ENCODE measurements at regions not wholly inside any gene's neighbourhood (a gene's known extent, or its start where the extent isn't known, plus 50 kb on each side); places are given as distances from the start of the nearest gene placed in this dataset.

GRCh38 chrX:39248330-39248729 lies 447.1 kb downstream of the MID1IP1 start:
- H3K9me3 Mint-ChIP-seq = no peaks in the 10 kb centered on the region
- DNase-seq = no peak
- no peaks in the 10 kb centered on the region for H3K4me1 Mint-ChIP-seq (ENCODE audit: low read depth)
- H3K4me3 Mint-ChIP-seq = no peak overlapping the region
- no peaks in the 10 kb centered on the region; the same call in 1 of the 2 replicates for H3K27me3 Mint-ChIP-seq (ENCODE audit: insufficient read depth)
- H3K36me3 Mint-ChIP-seq (ENCODE audit: low read depth) = no peaks in the 10 kb centered on the region
- TF ChIP-seq CTCF (IDR thresholded peaks at IDR 0.05) = no peak
- no peak overlapping the region for H3K27ac Mint-ChIP-seq

- H3K9me3 Mint-ChIP-seq = no peaks in the 10 kb centered on the region
- no peaks in the 10 kb centered on the region for H3K36me3 Mint-ChIP-seq (ENCODE audit: low read depth)
- DNase-seq = no peak
- TF ChIP-seq CTCF (IDR thresholded peaks at IDR 0.05) = no peak
- no peak overlapping the region for H3K27ac Mint-ChIP-seq
- H3K4me3 Mint-ChIP-seq = no peak overlapping the region
- no peaks in the 10 kb centered on the region for H3K4me1 Mint-ChIP-seq (ENCODE audit: low read depth)
- no peaks in the 10 kb centered on the region; the same call in 1 of the 2 replicates for H3K27me3 Mint-ChIP-seq (ENCODE audit: insufficient read depth)
These were observed 448.7 kb downstream of the MID1IP1 start for GRCh38 chrX:39249999-39250398.

GRCh38 chrX:39251995-39252394 lies 450.7 kb downstream of the MID1IP1 start:
- no peaks in the 10 kb centered on the region for H3K9me3 Mint-ChIP-seq

GRCh38 chrX:39253551-39253950 lies 452.3 kb downstream of the MID1IP1 start:
- TF ChIP-seq CTCF (IDR thresholded peaks at IDR 0.05) = no peak
- Mint-ChIP-seq H3K9me3 (no peaks in the 10 kb centered on the region), H3K36me3 (ENCODE audit: low read depth) (no peaks in the 10 kb centered on the region), H3K27ac (no peak overlapping the region), H3K4me1 (ENCODE audit: low read depth) (no peaks in the 10 kb centered on the region), H3K27me3 (ENCODE audit: insufficient read depth) (no peaks in the 10 kb centered on the region; the same call in 1 of the 2 replicates), H3K4me3 (no peak overlapping the region)
- DNase-seq = no peak

More at GRCh38 chrX:39251995-39252394, 450.7 kb downstream of the MID1IP1 start:
- Mint-ChIP-seq H3K4me1 (ENCODE audit: low read depth) (no peaks in the 10 kb centered on the region), H3K36me3 (ENCODE audit: low read depth) (no peaks in the 10 kb centered on the region), H3K27me3 (ENCODE audit: insufficient read depth) (no peaks in the 10 kb centered on the region; the same call in 1 of the 2 replicates), H3K4me3 (no peak overlapping the region), H3K27ac (no peak overlapping the region)
- no peak for TF ChIP-seq CTCF (IDR thresholded peaks at IDR 0.05)
- no peak for DNase-seq

- Mint-ChIP-seq H3K27ac (no peak overlapping the region), H3K27me3 (ENCODE audit: insufficient read depth) (no peaks in the 10 kb centered on the region), H3K36me3 (ENCODE audit: low read depth) (no peaks in the 10 kb centered on the region), H3K4me1 (ENCODE audit: low read depth) (peaks cover 12% of the 10 kb centered on the region; the same call in 1 of the 2 replicates), H3K9me3 (no peaks in the 10 kb centered on the region), H3K4me3 (no peak overlapping the region)
- DNase-seq = no peak
- no peak for TF ChIP-seq CTCF (IDR thresholded peaks at IDR 0.05)
These were observed 457.1 kb downstream of the MID1IP1 start for GRCh38 chrX:39258331-39258730.

GRCh38 chrX:39260965-39261364 lies 459.7 kb downstream of the MID1IP1 start:
- Mint-ChIP-seq H3K27me3 (ENCODE audit: insufficient read depth) (no peaks in the 10 kb centered on the region), H3K9me3 (no peaks in the 10 kb centered on the region), H3K36me3 (ENCODE audit: low read depth) (no peaks in the 10 kb centered on the region), H3K27ac (no peak overlapping the region), H3K4me1 (ENCODE audit: low read depth) (peaks cover 12% of the 10 kb centered on the region; the same call in 1 of the 2 replicates), H3K4me3 (no peak overlapping the region)
- DNase-seq = no peak
- no peak for TF ChIP-seq CTCF (IDR thresholded peaks at IDR 0.05)

Data from HFFc6 (cell line).